Hypothalamus (tissue), 51 donors: ENCODE measurements at regions not wholly inside any gene's neighbourhood (a gene's known extent, or its start where the extent isn't known, plus 50 kb on each side); places are given as distances from the start of the nearest gene placed in this dataset.
"Not testable (repeated sequence)": the region's sequence is repeated elsewhere in the genome, so short reads cannot be mapped to it uniquely, and the experiment has no call there.

Experiments used
- DNase-seq, 51 donors: peaks; one replicate each; lab custom pipeline; 2025; lab: John Stamatoyannopoulos, UW

DNA sequence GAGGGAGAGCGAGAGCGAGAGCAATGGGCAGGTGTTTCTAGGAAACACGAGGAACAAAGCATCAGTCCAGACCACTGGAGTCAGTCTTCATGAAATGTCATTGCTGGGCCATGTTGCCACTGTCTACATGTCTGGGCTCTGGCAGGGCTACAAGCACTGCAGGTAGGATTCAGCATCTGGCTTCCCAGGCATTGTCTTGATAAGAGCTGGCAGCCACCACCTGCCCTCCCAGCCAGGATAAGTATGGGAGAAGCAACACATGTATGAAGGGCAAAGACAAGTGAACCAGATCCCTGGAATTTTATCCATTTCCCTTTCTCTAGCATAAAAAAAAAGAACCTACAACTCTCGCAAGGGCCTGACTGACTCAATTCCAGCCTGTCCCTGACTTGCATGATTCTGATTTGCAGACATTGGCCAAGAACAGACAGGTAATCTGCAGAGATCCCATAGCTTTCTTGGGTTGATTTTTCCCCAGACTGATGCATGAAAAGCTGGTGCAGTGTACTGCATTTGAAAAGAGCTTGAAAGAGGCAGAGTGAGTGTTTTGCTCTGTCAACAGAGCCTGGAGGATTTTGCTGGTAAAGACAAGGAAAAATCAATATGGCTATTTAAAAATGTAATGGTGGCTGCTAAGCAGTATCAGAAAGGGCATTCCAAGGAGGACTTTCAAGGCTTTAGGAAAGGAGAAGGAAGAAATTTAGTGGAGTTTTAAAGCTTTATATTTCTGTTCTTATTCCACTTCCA is 157.2 kb upstream of the MYRIP start:
- no peak for DNase-seq

DNA sequence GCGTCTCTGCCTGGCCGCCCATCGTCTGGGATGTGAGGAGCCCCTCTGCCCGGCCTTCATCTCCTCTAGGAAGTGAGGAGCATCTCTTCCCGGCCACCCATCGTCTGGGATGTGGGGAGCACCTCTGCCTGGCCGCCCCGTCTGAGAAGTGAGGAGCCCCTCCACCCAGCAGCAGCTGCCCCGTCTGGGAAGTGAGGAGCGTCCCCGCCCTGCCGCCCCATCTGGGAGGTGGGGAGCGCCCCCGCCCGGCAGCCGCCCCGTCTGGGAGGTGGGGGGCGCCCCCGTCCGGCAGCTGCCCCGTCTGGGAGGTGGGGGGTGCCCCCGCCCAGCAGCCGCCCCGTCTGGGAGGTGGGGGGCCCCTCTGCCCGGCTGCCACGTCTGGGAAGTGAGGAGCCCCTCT is 153.7 kb upstream of the MYRIP start:
- not testable (repeated sequence) for DNase-seq

GRCh38 chr3:39657075-39657474 is 152.3 kb upstream of the MYRIP start:
- no peak for DNase-seq

DNA sequence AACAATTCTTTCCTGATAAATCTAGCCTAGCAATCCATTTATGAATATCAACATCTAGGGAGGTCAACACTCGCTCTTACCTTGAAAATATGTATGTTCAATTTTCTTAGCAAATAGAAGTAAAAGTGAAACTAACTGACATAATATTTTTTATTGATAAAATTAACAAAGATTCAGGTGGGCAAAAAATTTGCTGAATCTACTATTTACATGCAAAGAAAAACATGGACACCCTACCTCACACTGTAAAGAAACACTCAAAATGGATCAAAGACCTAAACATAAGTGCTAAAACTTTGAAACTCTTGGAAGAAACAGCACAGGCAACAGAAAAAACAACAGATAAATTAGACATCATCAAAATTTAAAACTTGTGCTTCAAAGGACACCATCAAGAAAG is 151.6 kb upstream of the MYRIP start:
- DNase-seq: no peak

- DNase-seq: no peak
These were observed 144.5 kb upstream of the MYRIP start for GRCh38 chr3:39664931-39665330.

DNA sequence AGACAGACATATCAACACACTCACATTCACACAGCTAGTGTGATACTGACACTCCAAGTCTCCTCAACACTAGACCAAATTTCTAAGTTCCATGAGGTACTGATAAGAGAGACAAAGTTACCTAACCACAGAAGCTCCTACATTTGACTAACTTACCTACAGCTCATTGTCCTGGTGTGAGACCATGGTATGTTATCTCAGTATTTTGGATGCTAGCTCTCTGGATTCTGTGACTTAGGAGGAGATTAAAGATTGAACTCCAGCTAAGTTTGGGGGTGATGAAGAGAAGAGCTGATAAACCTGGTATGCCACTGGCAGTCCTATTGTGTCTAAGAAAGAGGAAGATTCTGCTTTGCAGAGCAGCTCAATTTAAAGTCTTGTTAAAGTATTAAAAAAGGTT is 144.0 kb upstream of the MYRIP start:
- DNase-seq: no peak

- DNase-seq: peak in 3 of 51 donors; percentile 0 to 2 (median 1)
These were observed 141.0 kb upstream of the MYRIP start for GRCh38 chr3:39668420-39668819.

DNA sequence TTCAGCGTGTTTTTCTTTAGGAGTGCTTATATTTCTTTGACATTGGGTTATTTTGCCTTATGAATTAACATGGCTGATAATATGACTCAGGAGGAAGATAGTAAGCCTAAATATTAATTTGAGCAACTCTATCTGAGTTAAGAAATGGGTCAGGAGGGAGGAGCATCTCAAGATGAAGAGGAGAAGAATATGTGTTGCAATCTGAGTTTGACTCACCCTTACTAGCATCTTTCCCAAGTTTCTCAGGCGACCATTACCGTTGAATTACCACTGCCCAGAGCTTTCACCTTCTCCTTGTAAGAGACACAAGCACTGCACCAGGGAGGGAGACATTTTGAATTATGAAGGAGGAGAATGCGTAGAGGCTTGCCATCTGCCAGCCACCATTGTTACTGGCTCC is 138.3 kb upstream of the MYRIP start:
- no peak for DNase-seq

DNA sequence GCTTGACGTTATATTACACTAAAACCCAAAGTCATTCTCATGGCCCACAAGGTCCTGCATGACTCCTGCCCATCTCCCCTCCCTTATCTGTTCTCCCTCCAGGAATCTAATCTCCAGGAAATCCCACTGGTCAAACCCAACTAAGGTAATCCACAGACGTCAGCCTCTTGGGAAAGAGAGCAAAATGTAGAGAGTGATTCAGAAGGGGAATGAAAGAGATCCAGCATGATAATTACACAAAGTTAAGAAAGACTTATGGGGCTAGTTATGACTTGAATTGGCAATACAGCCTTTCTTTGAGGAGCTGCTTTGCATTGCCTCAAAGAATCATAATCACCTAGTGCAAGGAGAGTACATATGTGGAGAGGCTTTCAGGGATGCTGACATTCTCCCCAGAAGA is 137.8 kb upstream of the MYRIP start:
- DNase-seq: no peak

GRCh38 chr3:39705351-39705900 is 104.0 kb upstream of the MYRIP start:
- DNase-seq: no peak

DNA sequence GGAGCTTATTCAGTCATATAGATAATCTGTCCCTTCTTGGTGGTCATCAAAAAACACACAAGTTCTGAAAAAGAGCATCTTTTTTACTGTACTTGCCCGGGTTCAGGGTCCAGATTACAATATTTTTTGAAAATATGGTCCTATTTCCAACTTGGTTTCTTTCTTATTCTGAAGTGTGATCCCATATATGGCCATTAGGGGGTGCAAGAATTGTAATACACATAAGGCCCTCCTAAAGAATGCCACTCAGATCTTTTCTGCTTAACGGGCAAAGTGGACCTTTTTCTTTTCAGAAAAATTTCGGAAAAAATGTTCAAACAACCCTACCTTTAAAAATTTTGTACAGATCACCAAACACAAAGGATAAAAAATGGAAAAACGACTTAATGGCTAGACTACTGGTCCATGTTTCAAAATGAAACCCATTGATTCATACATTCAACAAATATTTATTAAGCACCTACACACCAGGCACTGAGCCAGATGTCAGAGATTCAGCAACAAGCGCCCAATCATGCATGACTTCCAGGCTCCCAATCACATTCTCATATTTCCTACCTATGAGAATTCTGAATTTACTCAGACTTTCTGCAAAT is 102.0 kb upstream of the MYRIP start:
- peak in 1 of 51 donors; percentile 24 for DNase-seq

GRCh38 chr3:39712413-39713048 is 96.9 kb upstream of the MYRIP start:
- DNase-seq: no peak

- not testable (repeated sequence) for DNase-seq
These were observed 96.1 kb upstream of the MYRIP start for GRCh38 chr3:39713341-39713740.

DNA sequence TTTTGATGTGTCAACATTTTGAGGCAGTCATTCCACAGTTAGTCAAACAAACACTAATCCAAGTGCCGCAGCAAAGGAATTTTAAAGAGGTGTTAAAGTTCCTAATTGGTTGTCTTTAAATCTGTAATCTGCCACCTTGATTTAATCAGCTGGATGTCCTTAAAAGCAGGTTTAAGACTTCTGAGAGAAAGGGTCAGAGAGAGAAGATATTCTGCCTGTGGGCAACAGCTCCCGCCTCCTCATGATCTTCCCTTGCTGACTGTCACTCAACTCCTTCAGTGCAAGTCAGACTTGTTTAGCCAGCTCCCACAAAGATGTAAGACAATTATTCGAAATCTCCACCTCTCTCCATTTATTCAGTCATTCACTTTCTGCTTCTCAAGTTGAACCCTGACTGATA is 92.6 kb upstream of the MYRIP start:
- DNase-seq: no peak

GRCh38 chr3:39718674-39719595 is 90.5 kb upstream of the MYRIP start:
- DNase-seq: peak in 1 of 51 donors; percentile 1

GRCh38 chr3:39721076-39721475 is 88.3 kb upstream of the MYRIP start:
- no peak for DNase-seq

DNA sequence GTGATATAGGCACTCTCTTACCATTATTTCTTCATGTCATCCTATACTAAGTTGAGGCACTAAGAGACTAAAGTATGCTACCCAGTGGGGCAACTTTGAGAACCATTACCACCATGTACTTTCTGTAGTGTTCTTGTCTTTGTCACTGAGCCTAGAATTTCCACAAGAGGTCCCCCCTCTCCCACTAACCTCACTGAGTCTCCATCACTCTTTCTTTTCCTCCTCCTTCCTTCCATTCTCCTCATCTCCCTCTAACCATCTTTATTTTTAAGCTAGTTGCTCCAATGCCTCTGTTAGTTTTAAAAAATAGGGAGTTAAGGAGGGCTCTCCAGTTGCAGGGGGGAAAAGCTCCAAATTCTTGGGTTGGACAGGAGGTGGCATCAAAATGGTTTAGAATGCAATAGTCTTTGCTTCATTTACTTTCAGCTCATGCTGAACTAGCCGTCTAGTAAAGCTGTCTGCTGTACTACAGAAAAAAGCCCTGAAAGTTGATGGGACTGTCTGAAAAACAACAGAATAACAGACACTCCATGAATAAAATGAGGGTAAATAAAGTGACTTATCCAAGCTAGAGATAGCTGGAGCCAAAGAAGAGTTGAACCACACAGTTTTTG is 85.1 kb upstream of the MYRIP start:
- peak in 2 of 51 donors; percentile 1 to 5 for DNase-seq

GRCh38 chr3:39725321-39725720 is 84.1 kb upstream of the MYRIP start:
- no peak for DNase-seq

- DNase-seq: no peak
These were observed 82.0 kb upstream of the MYRIP start for GRCh38 chr3:39727415-39727814.

- no peak for DNase-seq
These were observed 75.6 kb upstream of the MYRIP start for GRCh38 chr3:39733804-39734203.
